H1 (cell line): ENCODE measurements at regions not wholly inside any gene's neighbourhood (a gene's known extent, or its start where the extent isn't known, plus 50 kb on each side); places are given as distances from the start of the nearest gene placed in this dataset.

Experiments
- CTCF ChIA-PET: fragments of 300-600 bp; sonication (Branson Sonifier 250); formaldehyde crosslinking; loops from one replicate; lab custom pipeline; 2021; ENCODE audit not compliant: partially characterized antibody; lab: Charles Lee
- POLR2A ChIA-PET: fragments of 300-600 bp; sonication (Branson Sonifier 250); formaldehyde crosslinking; loops from one replicate; lab custom pipeline; 2021; ENCODE audit warnings: inconsistent platforms; ENCODE audit not compliant: partially characterized antibody; lab: Charles Lee
- DNase-seq, 2 experiments: peaks; one replicate each; pipeline versions ENCODE4 v3.0.0 to v3.0.0-alpha.2; 2010 to 2022; ENCODE audit warnings: low spot score in 2 of 2, low read depth in 1 of 2, mixed read lengths in 1 of 2
- FAIRE-seq: peaks from 2 replicates; lab custom pipeline; 2011; peaks lifted over from hg19 to GRCh38; lab: Jason Lieb, UNC
- H2AFZ ChIP-seq: 2 replicates; pipeline ENCODE4 v1.8.1; 2012; ENCODE audit warnings: low read length, inconsistent platforms
- H2AK5ac ChIP-seq: 2 replicates; pipeline ENCODE4 v1.6.1; 2013; ENCODE audit warnings: low read depth, low read length
- H2BK120ac ChIP-seq: replicated peaks from 2 replicates; pipeline ENCODE3; 2013; ENCODE audit warnings: low read depth, low read length, inconsistent platforms
- H2BK12ac ChIP-seq: 2 replicates; pipeline ENCODE4 v1.6.1; 2013; ENCODE audit warnings: low read depth, low read length
- H2BK15ac ChIP-seq: 2 replicates; pipeline ENCODE4 v1.6.1; 2013; ENCODE audit warnings: low read length
- H2BK20ac ChIP-seq: 2 replicates; pipeline ENCODE4 v1.6.1; 2013; ENCODE audit warnings: low read length
- H2BK5ac ChIP-seq: 2 replicates; pipeline ENCODE4 v1.6.1; 2013; ENCODE audit warnings: low read depth, low read length
- H3K14ac ChIP-seq: 2 replicates; pipeline ENCODE4 v1.6.1; 2013; ENCODE audit warnings: inconsistent platforms; ENCODE audit not compliant: insufficient read length
- H3K18ac ChIP-seq: 2 replicates; pipeline ENCODE4 v1.6.1; 2013; ENCODE audit warnings: low read length; ENCODE audit errors: extremely low read depth
- H3K23ac ChIP-seq: 2 replicates; pipeline ENCODE4 v1.6.1; 2013; ENCODE audit warnings: inconsistent platforms; ENCODE audit not compliant: insufficient read length
- H3K23me2 ChIP-seq: 2 replicates; pipeline ENCODE4 v1.6.1; 2013; ENCODE audit warnings: low read depth, low read length
- H3K27ac ChIP-seq: 2 replicates; pipeline ENCODE4 v1.6.1; 2011; ENCODE audit warnings: low read depth, low read length, inconsistent platforms
- H3K27me3 ChIP-seq, 4 experiments: replicated peaks in 1 of 4; 1 replicate in 1 of 4; 2 replicates in 3 of 4; pipeline versions ENCODE4 v1.6.1 to v1.8.1; 2011 to 2013; ENCODE audit warnings: low read length in 3 of 4, mild to moderate bottlenecking in 3 of 4, inconsistent platforms in 2 of 4, mixed read lengths in 2 of 4, moderate library complexity in 1 of 4; ENCODE audit not compliant: control insufficient read depth in 3 of 4, insufficient read depth in 3 of 4; ENCODE audit errors: extremely low read depth in 1 of 4
- H3K36me3 ChIP-seq, 4 experiments: 2 replicates each; pipeline versions ENCODE4 v1.6.1 to v1.8.1; 2011 to 2013; ENCODE audit warnings: mild to moderate bottlenecking in 4 of 4, low read length in 3 of 4, moderate library complexity in 2 of 4, control low read depth in 1 of 4, inconsistent platforms in 1 of 4; ENCODE audit not compliant: insufficient read depth in 4 of 4, control insufficient read depth in 2 of 4
- H3K4ac ChIP-seq: replicated peaks from 2 replicates; pipeline ENCODE3; 2013; ENCODE audit warnings: low read length, low read depth, mixed read lengths, inconsistent platforms; ENCODE audit not compliant: insufficient read length
- H3K4me1 ChIP-seq, 4 experiments: replicated peaks in 1 of 4; 1 replicate in 1 of 4; 2 replicates in 3 of 4; pipeline versions ENCODE4 v1.6.1 to v1.8.1; 2011 to 2013; ENCODE audit warnings: low read length in 3 of 4, inconsistent platforms in 2 of 4, mixed read lengths in 1 of 4; ENCODE audit not compliant: insufficient read depth in 4 of 4, control insufficient read depth in 3 of 4
- H3K4me2 ChIP-seq, 2 experiments: 2 replicates each; pipeline versions ENCODE4 v1.6.1 to v1.8.1; 2011 to 2013; ENCODE audit warnings: low read depth in 2 of 2, low read length in 2 of 2, control low read depth in 1 of 2, inconsistent platforms in 1 of 2, mild to moderate bottlenecking in 1 of 2; ENCODE audit not compliant: insufficient read depth in 1 of 2
- H3K4me3 ChIP-seq, 4 experiments: fragments of 200-600, 300-600 bp in 1 of 4; sonication (generic), shearing (Covaris generic), sonication (Bioruptor Twin) in 1 of 4; 2 replicates each; pipeline versions ENCODE4 v1.5.1 to v1.8.1; 2011 to 2016; ENCODE audit warnings: low read length in 4 of 4, low read depth in 3 of 4, control low read depth in 2 of 4, inconsistent platforms in 2 of 4, mild to moderate bottlenecking in 2 of 4, mixed read lengths in 1 of 4, moderate library complexity in 1 of 4; ENCODE audit not compliant: insufficient read depth in 2 of 4; ENCODE audit errors: extremely low read depth in 1 of 4
- H3K56ac ChIP-seq: replicated peaks from 2 replicates; pipeline ENCODE3; 2013; ENCODE audit warnings: low read depth, mild to moderate bottlenecking, mixed read lengths, low read length, inconsistent platforms; ENCODE audit not compliant: insufficient read length
- H3K79me1 ChIP-seq: 2 replicates; pipeline ENCODE4 v1.6.1; 2013; ENCODE audit warnings: low read depth, low read length, control low read depth
- H3K79me2 ChIP-seq, 2 experiments: 2 replicates each; pipeline versions ENCODE4 v1.6.1 to v1.8.1; 2012 to 2013; ENCODE audit warnings: low read length in 2 of 2, mild to moderate bottlenecking in 2 of 2, inconsistent platforms in 1 of 2; ENCODE audit not compliant: insufficient read depth in 2 of 2, control insufficient read depth in 1 of 2
- H3K9ac ChIP-seq, 4 experiments: replicated peaks in 1 of 4; 1 replicate in 1 of 4; 2 replicates in 3 of 4; pipeline versions ENCODE4 v1.6.1 to v1.8.1; 2011 to 2013; ENCODE audit warnings: low read depth in 3 of 4, low read length in 3 of 4, control low read depth in 2 of 4, mild to moderate bottlenecking in 2 of 4, moderate library complexity in 2 of 4, inconsistent platforms in 1 of 4; ENCODE audit errors: extremely low read depth in 1 of 4
- H3K9me3 ChIP-seq, 2 experiments: 2 replicates each; pipeline versions ENCODE4 v1.6.1 to v1.8.1; 2012 to 2013; ENCODE audit warnings: mild to moderate bottlenecking in 2 of 2, moderate library complexity in 2 of 2, control low read depth in 1 of 2, inconsistent platforms in 1 of 2, low read depth in 1 of 2, low read length in 1 of 2, mixed read lengths in 1 of 2; ENCODE audit not compliant: insufficient read depth in 2 of 2
- H4K20me1 ChIP-seq, 2 experiments: replicated peaks in 1 of 2; 2 replicates each; pipeline versions ENCODE3 to v1.8.1; 2011 to 2013; ENCODE audit warnings: inconsistent platforms in 2 of 2, low read length in 2 of 2, mild to moderate bottlenecking in 1 of 2; ENCODE audit not compliant: insufficient read depth in 2 of 2, control insufficient read depth in 1 of 2
- H4K5ac ChIP-seq: 2 replicates; pipeline ENCODE4 v1.6.1; 2013; ENCODE audit warnings: low read length, low read depth, mixed read lengths, inconsistent platforms; ENCODE audit not compliant: insufficient read length
- H4K8ac ChIP-seq: 2 replicates; pipeline ENCODE4 v1.8.0; 2013; ENCODE audit warnings: mild to moderate bottlenecking, moderate library complexity, low read length, inconsistent platforms; ENCODE audit not compliant: insufficient read depth; ENCODE audit errors: extremely low read depth
- H4K91ac ChIP-seq: replicated peaks from 2 replicates; pipeline ENCODE3; 2013; ENCODE audit warnings: low read length, mixed read lengths, inconsistent platforms; ENCODE audit not compliant: insufficient read length
- BRCA1 ChIP-seq: IDR thresholded peaks from 2 replicates; pipeline ENCODE4 v1.6.1; 2012; ENCODE audit warnings: low read depth, low read length, improper control_type of control experiment
- HDAC6 ChIP-seq: IDR thresholded peaks from one replicate; pipeline ENCODE4 v1.7.1; 2012; ENCODE audit warnings: low read depth, mild to moderate bottlenecking, inconsistent platforms, low read length, moderate library complexity
- JUN ChIP-seq: IDR thresholded peaks from 2 replicates; pipeline ENCODE4 v1.6.1; 2011; ENCODE audit warnings: low read depth, mild to moderate bottlenecking, improper control_type of control experiment, low read length
- KDM5A ChIP-seq: fragments of 200-600 bp; IDR thresholded peaks from 2 replicates; pipeline ENCODE4 v1.7.1; 2012; ENCODE audit warnings: mild to moderate bottlenecking, low read length, inconsistent platforms, mixed read lengths
- NRF1 ChIP-seq: IDR thresholded peaks from 2 replicates; pipeline ENCODE4 v1.6.1; 2011; ENCODE audit warnings: mild to moderate bottlenecking, low read depth, low read length, improper control_type of control experiment
- PHF8 ChIP-seq: fragments of 200-600 bp; sonication (generic); conservative IDR thresholded peaks from 2 replicates; pipeline ENCODE4 v1.7.1; 2012; ENCODE audit warnings: low read depth, mild to moderate bottlenecking, inconsistent platforms, low read length, moderate library complexity
- SAP30 ChIP-seq: fragments of 300-600 bp; sonication (generic); IDR thresholded peaks from 2 replicates; pipeline ENCODE4 v1.7.1; 2012; ENCODE audit warnings: low read length, moderate library complexity, mild to moderate bottlenecking, inconsistent platforms; ENCODE audit not compliant: insufficient read depth, insufficient replicate concordance
- SUZ12 ChIP-seq: fragments of 200-600 bp; sonication (generic); IDR thresholded peaks from 2 replicates; pipeline ENCODE4 v1.6.1; 2012; ENCODE audit warnings: mild to moderate bottlenecking, inconsistent platforms, low read length, moderate library complexity, mixed read lengths
- WGBS, 2 experiments: shearing (Covaris generic) in 1 of 2; methylation state at CpG; one replicate each; pipeline versions ENCODE4 v1.1.6 to v1.1.7; 2013 to 2015; ENCODE audit warnings: low lambda C conversion rate in 2 of 2, mixed read lengths in 2 of 2, inconsistent platforms in 1 of 2, low coverage in 1 of 2, missing lambda C conversion rate in 1 of 2; ENCODE audit not compliant: insufficient replicate concordance in 2 of 2, insufficient coverage in 1 of 2, insufficient read length in 1 of 2; ENCODE audit errors: extremely low coverage in 1 of 2, missing lambda C conversion rate in 1 of 2; 5-methylcytosine and 5-hydroxymethylcytosine counted together
- TF ChIP-seq, protein P1 (sequence below): IDR thresholded peaks from 2 replicates; pipeline ENCODE4 v1.6.1; 2012; ENCODE audit warnings: inconsistent platforms
- TF ChIP-seq, protein P2 (sequence below): IDR thresholded peaks from 2 replicates; pipeline ENCODE4 v1.6.1; 2011; ENCODE audit warnings: low read depth, mild to moderate bottlenecking, low read length; ENCODE audit not compliant: insufficient read depth
- TF ChIP-seq, protein P3 (sequence below): IDR thresholded peaks from 2 replicates; pipeline ENCODE4 v1.6.1; 2012; ENCODE audit warnings: inconsistent platforms

DNA sequence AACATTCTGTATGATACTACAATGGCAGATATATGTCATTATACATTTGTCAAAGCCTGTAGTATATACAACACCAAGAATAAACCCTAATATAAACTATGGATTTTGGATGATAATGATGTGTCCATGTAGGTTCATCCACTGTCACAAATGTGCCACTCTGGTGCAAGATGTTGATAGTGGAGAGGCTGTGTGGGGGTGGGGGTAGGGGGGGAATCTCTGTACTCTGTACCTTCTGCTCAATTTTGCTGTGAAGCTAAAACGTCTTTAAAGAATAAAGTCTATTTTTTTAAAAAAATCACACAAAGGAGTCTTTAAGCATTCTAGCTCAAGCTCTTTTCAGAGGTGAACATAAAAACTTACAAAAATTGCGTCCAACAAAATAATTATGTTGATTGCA lies 88.2 kb upstream of the ABI3BP start:
- Histone ChIP-seq H2BK20ac (no peak overlapping the region), H3K79me2 (no peaks in the 10 kb centered on the region), H3K27ac (no peak overlapping the region), H2AK5ac (no peak overlapping the region), H2AFZ (no peak overlapping the region), H2BK15ac (no peak overlapping the region), H3K9me3 (no peaks in the 10 kb centered on the region; a peak in 1 of 4 replicates), H3K56ac (no peak overlapping the region), H4K8ac (no peak overlapping the region), H3K27me3 (no peaks in the 10 kb centered on the region), H3K4ac (no peak overlapping the region), H3K4me1 (no peaks in the 10 kb centered on the region), H2BK5ac (no peak overlapping the region), H4K91ac (no peak overlapping the region), H4K5ac (no peak overlapping the region), H3K36me3 (no peaks in the 10 kb centered on the region), H3K4me3 (no peak overlapping the region), H4K20me1 (no peaks in the 10 kb centered on the region), H3K18ac (no peak overlapping the region), H3K14ac (no peak overlapping the region), H2BK120ac (no peak overlapping the region), H3K9ac (no peak overlapping the region), H3K23me2 (no peaks in the 10 kb centered on the region), H3K79me1 (no peaks in the 10 kb centered on the region), H2BK12ac (no peak overlapping the region), H3K23ac (no peak overlapping the region), H3K4me2 (no peak overlapping the region)
- ChIA-PET POLR2A (no interaction called here), CTCF (interaction anchor here (1.1 to 1.7 kb wide), 3 partner anchors 11 to 479 kb away, joined by 3 to 6 read pairs (median 3); no protein-coding TSS in a partner anchor)
- WGBS, 2 experiments = 94% methylated on average over 2 of the region's 2 CpGs; no CpG with 5 or more reads in 1 of the 2 experiments
- no peak for FAIRE-seq
- DNase-seq = no peak
- no peak for TF ChIP-seq NRF1
- no peak for TF ChIP-seq PHF8
- TF ChIP-seq, protein P1, sequence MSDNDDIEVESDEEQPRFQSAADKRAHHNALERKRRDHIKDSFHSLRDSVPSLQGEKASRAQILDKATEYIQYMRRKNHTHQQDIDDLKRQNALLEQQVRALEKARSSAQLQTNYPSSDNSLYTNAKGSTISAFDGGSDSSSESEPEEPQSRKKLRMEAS = no peak
- no peak for TF ChIP-seq BRCA1
- TF ChIP-seq SUZ12 = no peak
- TF ChIP-seq SAP30 = no peak
- TF ChIP-seq KDM5A = no peak
- TF ChIP-seq, protein P2, sequence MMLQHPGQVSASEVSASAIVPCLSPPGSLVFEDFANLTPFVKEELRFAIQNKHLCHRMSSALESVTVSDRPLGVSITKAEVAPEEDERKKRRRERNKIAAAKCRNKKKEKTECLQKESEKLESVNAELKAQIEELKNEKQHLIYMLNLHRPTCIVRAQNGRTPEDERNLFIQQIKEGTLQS = no peak
- TF ChIP-seq JUN = no peak
- TF ChIP-seq HDAC6 = no peak
- TF ChIP-seq, protein P3, sequence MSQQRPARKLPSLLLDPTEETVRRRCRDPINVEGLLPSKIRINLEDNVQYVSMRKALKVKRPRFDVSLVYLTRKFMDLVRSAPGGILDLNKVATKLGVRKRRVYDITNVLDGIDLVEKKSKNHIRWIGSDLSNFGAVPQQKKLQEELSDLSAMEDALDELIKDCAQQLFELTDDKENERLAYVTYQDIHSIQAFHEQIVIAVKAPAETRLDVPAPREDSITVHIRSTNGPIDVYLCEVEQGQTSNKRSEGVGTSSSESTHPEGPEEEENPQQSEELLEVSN = no peak
